HepG2 (cell line): ENCODE measurements at regions not wholly inside any gene's neighbourhood (a gene's known extent, or its start where the extent isn't known, plus 50 kb on each side); places are given as distances from the start of the nearest gene placed in this dataset.

Experiments used
- ZBTB10 ChIP-seq: sonication (generic); formaldehyde crosslinking; IDR thresholded peaks from 2 replicates; pipeline ENCODE4 v1.4.0; 2020; ENCODE audit warnings: missing genetic modification reagents, borderline replicate concordance
- ZBTB40 ChIP-seq, 2 experiments: fragments of 450-650 bp in 1 of 2; sonication (generic) in 1 of 2; formaldehyde crosslinking in 1 of 2; IDR thresholded peaks; 2 replicates each; pipeline versions ENCODE4 v1.6.1 to v1.8.0; 2016 to 2022; ENCODE audit warnings: antibody characterized with exemption in 1 of 2, mild to moderate bottlenecking in 1 of 2, missing genetic modification reagents in 1 of 2
- ZNF33B ChIP-seq: sonication (generic); formaldehyde crosslinking; IDR thresholded peaks from 2 replicates; pipeline ENCODE4 v1.5.1; 2020; ENCODE audit warnings: mild to moderate bottlenecking, missing genetic modification reagents
- ZNF549 ChIP-seq: sonication (generic); formaldehyde crosslinking; IDR thresholded peaks from 2 replicates; pipeline ENCODE4 v1.5.0; 2020; ENCODE audit warnings: missing genetic modification reagents

DNA sequence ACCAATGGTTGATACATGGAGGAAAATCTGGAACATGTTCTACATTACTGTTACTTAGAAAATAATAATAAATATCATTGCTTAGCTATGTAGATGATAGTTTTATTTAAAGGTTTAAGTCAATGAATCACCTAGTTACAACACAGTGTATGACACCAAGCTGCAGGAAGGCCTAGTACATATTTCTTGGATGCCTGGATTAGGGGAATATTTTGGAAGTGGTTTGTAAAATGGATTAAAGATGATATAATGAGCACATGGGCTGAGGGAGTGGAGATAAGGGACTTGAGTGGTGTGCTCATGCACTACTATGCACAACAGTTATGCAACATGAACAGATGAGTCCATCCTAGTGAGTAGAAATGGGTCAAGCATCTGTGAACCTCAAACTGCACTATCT lies 1358.0 kb downstream of the CDY2B start (continued):
- no peak for TF ChIP-seq ZBTB40 (IDR thresholded peaks at IDR 0.05)
- TF ChIP-seq ZBTB40 (CRISPR knock-in tag; IDR thresholded peaks at IDR 0.05), result no peak
- TF ChIP-seq ZBTB10 (CRISPR knock-in tag), result no peak
- TF ChIP-seq ZNF549 (CRISPR knock-in tag), result no peak
- TF ChIP-seq ZNF33B, result no peak
